HEK293 (cell line): ENCODE measurements at regions not wholly inside any gene's neighbourhood (a gene's known extent, or its start where the extent isn't known, plus 50 kb on each side); places are given as distances from the start of the nearest gene placed in this dataset.

ENCODE experiments used
- CTCF ChIA-PET: fragments of 350-600 bp; formaldehyde crosslinking; extraction: SDS; loops from one replicate; lab custom pipeline; 2021; ENCODE audit warnings: antibody characterized with exemption; lab: Yijun Ruan, JAX
- POLR2A ChIA-PET: fragments of 300-600 bp; formaldehyde crosslinking; extraction: SDS; loops from one replicate; lab custom pipeline; 2020; ENCODE audit warnings: antibody characterized with exemption, inconsistent platforms; lab: Yijun Ruan, JAX
- H3K27ac ChIP-seq: fragments of 200-500 bp; sonication (Bioruptor generic); 2 replicates; pipeline ENCODE4 v1.5.1; 2014; ENCODE audit warnings: low read depth, low read length, control low read depth, inconsistent platforms; ENCODE audit errors: extremely low read depth
- H3K36me3 ChIP-seq, 2 experiments: fragments of 200-500 bp in 1 of 2; sonication (Bioruptor generic) in 1 of 2; 1 replicate in 1 of 2; 2 replicates in 1 of 2; pipeline ENCODE4 v1.5.1; 2014 to 2017; ENCODE audit warnings: inconsistent platforms in 2 of 2, low read length in 2 of 2; ENCODE audit not compliant: control insufficient read depth in 2 of 2, insufficient read depth in 1 of 2
- H3K4me1 ChIP-seq: fragments of 200-500 bp; sonication (Bioruptor generic); 2 replicates; pipeline ENCODE4 v1.5.1; 2014; ENCODE audit warnings: mild to moderate bottlenecking, low read length, inconsistent platforms; ENCODE audit not compliant: control insufficient read depth, insufficient read depth
- H3K4me3 ChIP-seq: 2 replicates; pipeline ENCODE4 v1.5.1; 2011; ENCODE audit warnings: low read depth, mild to moderate bottlenecking, control low read depth, low read length, moderate library complexity
- H3K9me3 ChIP-seq: fragments of 200-500 bp; sonication (Bioruptor generic); 2 replicates; pipeline ENCODE4 v1.5.1; 2014; ENCODE audit warnings: low read depth, low read length, inconsistent platforms; ENCODE audit not compliant: control insufficient read depth, insufficient read depth
- HOXA7 ChIP-seq: sonication (generic); formaldehyde crosslinking; IDR thresholded peaks from 2 replicates; pipeline ENCODE4 v1.8.1; 2022; ENCODE audit warnings: missing genetic modification reagents, borderline replicate concordance
- SCRT1 ChIP-seq: fragments of 450-650 bp; formaldehyde crosslinking; IDR thresholded peaks from 2 replicates; pipeline ENCODE4 v1.5.1; 2016; ENCODE audit warnings: missing biosample characterization, missing genetic modification characterization, borderline replicate concordance
- ZBTB7A ChIP-seq: fragments of 450-650 bp; formaldehyde crosslinking; IDR thresholded peaks from 2 replicates; pipeline ENCODE4 v1.5.1; 2016; ENCODE audit warnings: low read depth, missing biosample characterization, missing genetic modification characterization
- ZNF132 ChIP-seq: fragments of 450-650 bp; formaldehyde crosslinking; IDR thresholded peaks from 2 replicates; pipeline ENCODE4 v1.5.1; 2017; ENCODE audit warnings: missing biosample characterization, missing genetic modification characterization, borderline replicate concordance
- ZNF133 ChIP-seq: fragments of 450-650 bp; formaldehyde crosslinking; IDR thresholded peaks from 2 replicates; pipeline ENCODE4 v1.5.1; 2016; ENCODE audit warnings: missing biosample characterization, missing genetic modification characterization
- ZNF202 ChIP-seq: fragments of 450-650 bp; formaldehyde crosslinking; IDR thresholded peaks from 2 replicates; pipeline ENCODE4 v1.5.1; 2016; ENCODE audit warnings: missing biosample characterization, missing genetic modification characterization, borderline replicate concordance
- ZNF211 ChIP-seq: fragments of 450-650 bp; formaldehyde crosslinking; IDR thresholded peaks from 2 replicates; pipeline ENCODE4 v1.5.1; 2016; ENCODE audit warnings: low read depth, missing biosample characterization, missing genetic modification characterization
- ZNF24 ChIP-seq: fragments of 450-650 bp; formaldehyde crosslinking; IDR thresholded peaks from 2 replicates; pipeline ENCODE4 v1.5.1; 2016; ENCODE audit warnings: missing biosample characterization, missing genetic modification characterization
- ZNF311 ChIP-seq: fragments of 450-650 bp; formaldehyde crosslinking; IDR thresholded peaks from 2 replicates; pipeline ENCODE4 v1.5.1; 2017; ENCODE audit warnings: missing biosample characterization, missing genetic modification characterization, borderline replicate concordance
- ZNF366 ChIP-seq: fragments of 450-650 bp; formaldehyde crosslinking; conservative IDR thresholded peaks from 2 replicates; pipeline ENCODE4 v1.5.1; 2016; ENCODE audit warnings: missing biosample characterization, missing genetic modification characterization
- ZNF433 ChIP-seq: fragments of 450-650 bp; formaldehyde crosslinking; IDR thresholded peaks from 2 replicates; pipeline ENCODE4 v1.5.1; 2016; ENCODE audit warnings: missing biosample characterization, missing genetic modification characterization, low read depth
- ZNF626 ChIP-seq: fragments of 450-650 bp; sonication (Bioruptor Pico); formaldehyde crosslinking; IDR thresholded peaks from 2 replicates; pipeline ENCODE4 v1.5.1; 2018; ENCODE audit warnings: missing biosample characterization, missing genetic modification characterization, inconsistent platforms
- ZNF654 ChIP-seq: fragments of 450-650 bp; formaldehyde crosslinking; IDR thresholded peaks from 2 replicates; pipeline ENCODE4 v1.5.1; 2016; ENCODE audit warnings: low read depth, missing biosample characterization, missing genetic modification characterization
- ZNF747 ChIP-seq: fragments of 450-650 bp; formaldehyde crosslinking; IDR thresholded peaks from 2 replicates; pipeline ENCODE4 v1.5.1; 2016; ENCODE audit warnings: missing biosample characterization, missing genetic modification characterization
- ZNF777 ChIP-seq: fragments of 450-650 bp; formaldehyde crosslinking; IDR thresholded peaks from 2 replicates; pipeline ENCODE4 v1.5.1; 2017; ENCODE audit warnings: missing biosample characterization, missing genetic modification characterization, borderline replicate concordance
- TF ChIP-seq, protein P1 (sequence below): fragments of 450-650 bp; formaldehyde crosslinking; IDR thresholded peaks from 2 replicates; pipeline ENCODE4 v1.5.1; 2016; ENCODE audit warnings: missing biosample characterization, missing genetic modification characterization
- TF ChIP-seq, protein P2 (sequence below): fragments of 450-650 bp; formaldehyde crosslinking; IDR thresholded peaks from 2 replicates; pipeline ENCODE4 v1.5.1; 2016; ENCODE audit warnings: missing biosample characterization, missing genetic modification characterization, low read depth
- TF ChIP-seq, protein P3 (sequence below): fragments of 450-650 bp; formaldehyde crosslinking; IDR thresholded peaks from 2 replicates; pipeline ENCODE4 v1.5.1; 2017; ENCODE audit warnings: missing biosample characterization, missing genetic modification characterization
- TF ChIP-seq, protein P4 (sequence below): fragments of 450-650 bp; IDR thresholded peaks from 2 replicates; pipeline ENCODE4 v1.5.1; 2018; ENCODE audit warnings: missing biosample characterization, missing genetic modification characterization
- TF ChIP-seq, protein P5 (sequence below): fragments of 450-650 bp; formaldehyde crosslinking; IDR thresholded peaks from 2 replicates; pipeline ENCODE4 v1.5.1; 2016; ENCODE audit warnings: missing biosample characterization, missing genetic modification characterization

DNA sequence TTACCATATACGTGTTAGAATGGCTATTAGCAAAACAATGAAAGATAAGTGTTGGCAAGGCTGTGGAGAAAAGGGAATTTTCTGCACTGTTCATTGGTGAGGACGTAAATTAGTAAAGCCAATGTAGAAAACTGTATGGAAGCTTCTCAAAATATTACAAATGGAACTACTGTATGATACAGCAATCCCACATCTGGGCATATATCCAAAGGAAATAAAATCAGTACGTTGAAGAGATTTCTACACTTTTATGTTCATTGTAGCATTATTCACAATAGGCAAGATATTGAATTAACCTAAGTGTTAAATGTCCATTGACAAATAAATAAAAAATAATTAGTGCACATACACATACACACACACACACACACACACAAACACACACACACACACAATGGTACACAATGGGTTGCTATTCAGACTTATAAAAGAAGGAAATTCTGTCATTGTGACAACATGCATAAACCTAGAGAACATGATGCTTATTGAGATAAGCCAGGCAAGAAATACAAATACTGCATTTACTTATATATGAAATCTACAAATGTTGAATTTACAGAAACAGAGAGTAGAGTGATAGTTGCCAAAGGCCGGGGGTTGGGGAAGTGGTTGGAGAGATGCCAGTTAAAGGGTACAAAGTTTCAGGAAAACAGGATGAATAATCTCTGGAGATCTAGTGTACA is 565.8 kb upstream of the LRRC4C start:
- Histone ChIP-seq H3K4me1 (no peaks in the 10 kb centered on the region), H3K9me3 (no peaks in the 10 kb centered on the region), H3K4me3 (no peak overlapping the region), H3K27ac (no peak overlapping the region), H3K36me3 (no peaks in the 10 kb centered on the region)
- TF ChIP-seq ZNF777 (tag by site-specific recombination) = no peak
- no peak for TF ChIP-seq SCRT1 (tag by site-specific recombination)
- no peak for TF ChIP-seq ZNF24 (tag by site-specific recombination)
- no peak for TF ChIP-seq ZNF133 (tag by site-specific recombination)
- no peak for TF ChIP-seq ZNF433 (tag by site-specific recombination)
- no peak for TF ChIP-seq ZBTB7A (tag by site-specific recombination)
- TF ChIP-seq, protein P1, sequence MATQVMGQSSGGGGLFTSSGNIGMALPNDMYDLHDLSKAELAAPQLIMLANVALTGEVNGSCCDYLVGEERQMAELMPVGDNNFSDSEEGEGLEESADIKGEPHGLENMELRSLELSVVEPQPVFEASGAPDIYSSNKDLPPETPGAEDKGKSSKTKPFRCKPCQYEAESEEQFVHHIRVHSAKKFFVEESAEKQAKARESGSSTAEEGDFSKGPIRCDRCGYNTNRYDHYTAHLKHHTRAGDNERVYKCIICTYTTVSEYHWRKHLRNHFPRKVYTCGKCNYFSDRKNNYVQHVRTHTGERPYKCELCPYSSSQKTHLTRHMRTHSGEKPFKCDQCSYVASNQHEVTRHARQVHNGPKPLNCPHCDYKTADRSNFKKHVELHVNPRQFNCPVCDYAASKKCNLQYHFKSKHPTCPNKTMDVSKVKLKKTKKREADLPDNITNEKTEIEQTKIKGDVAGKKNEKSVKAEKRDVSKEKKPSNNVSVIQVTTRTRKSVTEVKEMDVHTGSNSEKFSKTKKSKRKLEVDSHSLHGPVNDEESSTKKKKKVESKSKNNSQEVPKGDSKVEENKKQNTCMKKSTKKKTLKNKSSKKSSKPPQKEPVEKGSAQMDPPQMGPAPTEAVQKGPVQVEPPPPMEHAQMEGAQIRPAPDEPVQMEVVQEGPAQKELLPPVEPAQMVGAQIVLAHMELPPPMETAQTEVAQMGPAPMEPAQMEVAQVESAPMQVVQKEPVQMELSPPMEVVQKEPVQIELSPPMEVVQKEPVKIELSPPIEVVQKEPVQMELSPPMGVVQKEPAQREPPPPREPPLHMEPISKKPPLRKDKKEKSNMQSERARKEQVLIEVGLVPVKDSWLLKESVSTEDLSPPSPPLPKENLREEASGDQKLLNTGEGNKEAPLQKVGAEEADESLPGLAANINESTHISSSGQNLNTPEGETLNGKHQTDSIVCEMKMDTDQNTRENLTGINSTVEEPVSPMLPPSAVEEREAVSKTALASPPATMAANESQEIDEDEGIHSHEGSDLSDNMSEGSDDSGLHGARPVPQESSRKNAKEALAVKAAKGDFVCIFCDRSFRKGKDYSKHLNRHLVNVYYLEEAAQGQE = no peak
- CTCF ChIA-PET = no interaction called here
- POLR2A ChIA-PET = no interaction called here

DNA sequence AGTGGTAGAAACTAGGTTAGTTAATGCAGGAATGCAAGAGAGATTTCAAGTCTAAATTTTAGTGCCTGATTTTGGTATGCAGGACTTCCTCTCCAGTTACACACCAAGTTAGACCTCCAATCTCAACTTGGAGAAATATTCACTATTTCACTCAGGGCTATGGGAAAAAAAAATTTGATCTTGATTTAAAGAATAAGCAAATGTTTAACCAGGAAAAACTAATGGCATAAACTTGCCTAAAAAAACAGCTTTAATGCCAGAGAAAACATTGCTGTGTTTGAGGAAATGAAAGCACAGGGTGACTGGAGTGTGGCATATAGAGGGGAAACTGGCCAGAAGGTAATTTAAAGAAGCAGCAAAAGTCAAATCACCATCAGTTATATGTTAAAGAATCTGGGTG is 575.4 kb upstream of the LRRC4C start:
- H3K9me3 ChIP-seq = no peaks in the 10 kb centered on the region
- POLR2A ChIA-PET = no interaction called here
- H3K36me3 ChIP-seq = no peaks in the 10 kb centered on the region
- TF ChIP-seq, protein P2, sequence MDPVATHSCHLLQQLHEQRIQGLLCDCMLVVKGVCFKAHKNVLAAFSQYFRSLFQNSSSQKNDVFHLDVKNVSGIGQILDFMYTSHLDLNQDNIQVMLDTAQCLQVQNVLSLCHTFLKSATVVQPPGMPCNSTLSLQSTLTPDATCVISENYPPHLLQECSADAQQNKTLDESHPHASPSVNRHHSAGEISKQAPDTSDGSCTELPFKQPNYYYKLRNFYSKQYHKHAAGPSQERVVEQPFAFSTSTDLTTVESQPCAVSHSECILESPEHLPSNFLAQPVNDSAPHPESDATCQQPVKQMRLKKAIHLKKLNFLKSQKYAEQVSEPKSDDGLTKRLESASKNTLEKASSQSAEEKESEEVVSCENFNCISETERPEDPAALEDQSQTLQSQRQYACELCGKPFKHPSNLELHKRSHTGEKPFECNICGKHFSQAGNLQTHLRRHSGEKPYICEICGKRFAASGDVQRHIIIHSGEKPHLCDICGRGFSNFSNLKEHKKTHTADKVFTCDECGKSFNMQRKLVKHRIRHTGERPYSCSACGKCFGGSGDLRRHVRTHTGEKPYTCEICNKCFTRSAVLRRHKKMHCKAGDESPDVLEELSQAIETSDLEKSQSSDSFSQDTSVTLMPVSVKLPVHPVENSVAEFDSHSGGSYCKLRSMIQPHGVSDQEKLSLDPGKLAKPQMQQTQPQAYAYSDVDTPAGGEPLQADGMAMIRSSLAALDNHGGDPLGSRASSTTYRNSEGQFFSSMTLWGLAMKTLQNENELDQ (tag by site-specific recombination) = no peak
- no peak for TF ChIP-seq ZNF626
- no peak for TF ChIP-seq ZNF311 (tag by site-specific recombination)
- TF ChIP-seq ZNF366 = no peak
- TF ChIP-seq, protein P3, sequence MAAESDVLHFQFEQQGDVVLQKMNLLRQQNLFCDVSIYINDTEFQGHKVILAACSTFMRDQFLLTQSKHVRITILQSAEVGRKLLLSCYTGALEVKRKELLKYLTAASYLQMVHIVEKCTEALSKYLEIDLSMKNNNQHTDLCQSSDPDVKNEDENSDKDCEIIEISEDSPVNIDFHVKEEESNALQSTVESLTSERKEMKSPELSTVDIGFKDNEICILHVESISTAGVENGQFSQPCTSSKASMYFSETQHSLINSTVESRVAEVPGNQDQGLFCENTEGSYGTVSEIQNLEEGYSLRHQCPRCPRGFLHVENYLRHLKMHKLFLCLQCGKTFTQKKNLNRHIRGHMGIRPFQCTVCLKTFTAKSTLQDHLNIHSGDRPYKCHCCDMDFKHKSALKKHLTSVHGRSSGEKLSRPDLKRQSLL = no peak
- TF ChIP-seq ZNF747 (tag by site-specific recombination) = no peak
- TF ChIP-seq ZNF202 (tag by site-specific recombination) = no peak
- no peak for TF ChIP-seq ZNF211 (tag by site-specific recombination)
- TF ChIP-seq HOXA7 (CRISPR knock-in tag) = no peak
- no peak for TF ChIP-seq ZNF132 (tag by site-specific recombination)
- no peak for TF ChIP-seq ZNF654 (tag by site-specific recombination)
- TF ChIP-seq, protein P4, sequence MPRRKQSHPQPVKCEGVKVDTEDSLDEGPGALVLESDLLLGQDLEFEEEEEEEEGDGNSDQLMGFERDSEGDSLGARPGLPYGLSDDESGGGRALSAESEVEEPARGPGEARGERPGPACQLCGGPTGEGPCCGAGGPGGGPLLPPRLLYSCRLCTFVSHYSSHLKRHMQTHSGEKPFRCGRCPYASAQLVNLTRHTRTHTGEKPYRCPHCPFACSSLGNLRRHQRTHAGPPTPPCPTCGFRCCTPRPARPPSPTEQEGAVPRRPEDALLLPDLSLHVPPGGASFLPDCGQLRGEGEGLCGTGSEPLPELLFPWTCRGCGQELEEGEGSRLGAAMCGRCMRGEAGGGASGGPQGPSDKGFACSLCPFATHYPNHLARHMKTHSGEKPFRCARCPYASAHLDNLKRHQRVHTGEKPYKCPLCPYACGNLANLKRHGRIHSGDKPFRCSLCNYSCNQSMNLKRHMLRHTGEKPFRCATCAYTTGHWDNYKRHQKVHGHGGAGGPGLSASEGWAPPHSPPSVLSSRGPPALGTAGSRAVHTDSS (tag by site-specific recombination) = no peak
- TF ChIP-seq, protein P5, sequence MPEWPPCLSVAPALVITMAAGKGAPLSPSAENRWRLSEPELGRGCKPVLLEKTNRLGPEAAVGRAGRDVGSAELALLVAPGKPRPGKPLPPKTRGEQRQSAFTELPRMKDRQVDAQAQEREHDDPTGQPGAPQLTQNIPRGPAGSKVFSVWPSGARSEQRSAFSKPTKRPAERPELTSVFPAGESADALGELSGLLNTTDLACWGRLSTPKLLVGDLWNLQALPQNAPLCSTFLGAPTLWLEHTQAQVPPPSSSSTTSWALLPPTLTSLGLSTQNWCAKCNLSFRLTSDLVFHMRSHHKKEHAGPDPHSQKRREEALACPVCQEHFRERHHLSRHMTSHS (tag by site-specific recombination) = no peak
- CTCF ChIA-PET = no interaction called here
- no peak overlapping the region for H3K27ac ChIP-seq
- H3K4me3 ChIP-seq = no peak overlapping the region
- no peaks in the 10 kb centered on the region for H3K4me1 ChIP-seq
